Memory B cell (primary cell): ENCODE measurements at regions not wholly inside any gene's neighbourhood (a gene's known extent, or its start where the extent isn't known, plus 50 kb on each side); places are given as distances from the start of the nearest gene placed in this dataset.
"Not testable (repeated sequence)": the region's sequence is repeated elsewhere in the genome, so short reads cannot be mapped to it uniquely, and the experiment has no call there.

Experiments
- ATAC-seq: fragments of 150-1000 bp; cut with Tn5 transposase; 2 replicates; pipeline ENCODE4 v1.10.0; 2021; ENCODE audit warnings: low read depth, mild to moderate bottlenecking, moderate library complexity
- DNase-seq, 2 donors: peaks; one replicate each; pipeline ENCODE4 v3.0.0; 2022; ENCODE audit warnings: low spot score in 2 of 2
- H3K27ac Mint-ChIP-seq: one replicate; pipeline ENCODE4 v1.8.0; 2022; ENCODE audit warnings: mild to moderate bottlenecking, moderate library complexity, mixed read lengths
- H3K27me3 Mint-ChIP-seq: one replicate; pipeline ENCODE4 v1.8.0; 2022; ENCODE audit warnings: mixed read lengths
- H3K36me3 Mint-ChIP-seq: one replicate; pipeline ENCODE4 v1.8.0; 2022; ENCODE audit warnings: mild to moderate bottlenecking, mixed read lengths
- H3K4me1 Mint-ChIP-seq: one replicate; pipeline ENCODE4 v1.8.0; 2022; ENCODE audit warnings: mixed read lengths
- H3K4me3 Mint-ChIP-seq: one replicate; pipeline ENCODE4 v1.8.0; 2022; ENCODE audit warnings: mild to moderate bottlenecking, moderate library complexity, mixed read lengths
- H3K9me3 Mint-ChIP-seq: one replicate; pipeline ENCODE4 v1.8.0; 2022; ENCODE audit warnings: mixed read lengths

GRCh38 chr7:57740126-57740525 is 290.1 kb downstream of the ZNF716 start:
- not testable (repeated sequence) for H3K4me1 Mint-ChIP-seq, H3K4me3 Mint-ChIP-seq, H3K27me3 Mint-ChIP-seq, ATAC-seq, DNase-seq, H3K27ac Mint-ChIP-seq, H3K36me3 Mint-ChIP-seq, H3K9me3 Mint-ChIP-seq

- H3K27ac Mint-ChIP-seq = no peak overlapping the region
- no peak overlapping the region for H3K4me3 Mint-ChIP-seq
- H3K36me3 Mint-ChIP-seq = peaks cover 1% of the 10 kb centered on the region
- H3K9me3 Mint-ChIP-seq = peaks cover 6% of the 10 kb centered on the region
- no peak for DNase-seq
- H3K27me3 Mint-ChIP-seq = no peaks in the 10 kb centered on the region
- H3K4me1 Mint-ChIP-seq = no peaks in the 10 kb centered on the region
- no peak for ATAC-seq
Measured at GRCh38 chr7:57769131-57769530, 319.2 kb downstream of the ZNF716 start.

- Mint-ChIP-seq H3K9me3 (peaks cover 6% of the 10 kb centered on the region), H3K36me3 (peaks cover 1% of the 10 kb centered on the region), H3K27ac (no peak overlapping the region), H3K27me3 (no peaks in the 10 kb centered on the region), H3K4me3 (no peak overlapping the region), H3K4me1 (no peaks in the 10 kb centered on the region)
- DNase-seq (no peak), ATAC-seq (no peak)
Measured at GRCh38 chr7:57769958-57770357, 320.0 kb downstream of the ZNF716 start.

GRCh38 chr7:57772126-57772924 is 322.3 kb downstream of the ZNF716 start:
- Mint-ChIP-seq H3K4me1 (no peaks in the 10 kb centered on the region), H3K9me3 (peaks cover 6% of the 10 kb centered on the region), H3K36me3 (peaks cover 1% of the 10 kb centered on the region), H3K27ac (no peak overlapping the region), H3K27me3 (no peaks in the 10 kb centered on the region), H3K4me3 (no peak overlapping the region)
- ATAC-seq (no peak), DNase-seq (no peak)

GRCh38 chr7:57774300-57774699 is 324.3 kb downstream of the ZNF716 start:
- Mint-ChIP-seq H3K4me1 (no peaks in the 10 kb centered on the region), H3K27ac (no peak overlapping the region), H3K27me3 (no peaks in the 10 kb centered on the region), H3K4me3 (no peak overlapping the region), H3K36me3 (peaks cover 1% of the 10 kb centered on the region), H3K9me3 (peaks cover 9% of the 10 kb centered on the region)
- DNase-seq (no peak), ATAC-seq (no peak)

- H3K9me3 Mint-ChIP-seq = peaks cover 8% of the 10 kb centered on the region
- H3K27ac Mint-ChIP-seq = no peak overlapping the region
- H3K36me3 Mint-ChIP-seq = peaks cover under 1% of the 10 kb centered on the region
- DNase-seq (no peak), ATAC-seq (no peak)
- H3K27me3 Mint-ChIP-seq = no peaks in the 10 kb centered on the region
- no peaks in the 10 kb centered on the region for H3K4me1 Mint-ChIP-seq
- H3K4me3 Mint-ChIP-seq = no peak overlapping the region
Measured at GRCh38 chr7:57775396-57776088, 325.6 kb downstream of the ZNF716 start.

GRCh38 chr7:57776136-57776856 is 326.3 kb downstream of the ZNF716 start:
- H3K27ac Mint-ChIP-seq, H3K4me1 Mint-ChIP-seq, H3K36me3 Mint-ChIP-seq, DNase-seq, H3K4me3 Mint-ChIP-seq, H3K9me3 Mint-ChIP-seq, ATAC-seq, H3K27me3 Mint-ChIP-seq: not testable (repeated sequence)

GRCh38 chr7:57789130-57789529 is 339.2 kb downstream of the ZNF716 start:
- H3K9me3 Mint-ChIP-seq = no peaks in the 10 kb centered on the region
- no peaks in the 10 kb centered on the region for H3K4me1 Mint-ChIP-seq
- H3K27ac Mint-ChIP-seq = no peak overlapping the region
- H3K27me3 Mint-ChIP-seq = no peaks in the 10 kb centered on the region
- no peak overlapping the region for H3K4me3 Mint-ChIP-seq
- DNase-seq (no peak), ATAC-seq (no peak)
- H3K36me3 Mint-ChIP-seq = no peaks in the 10 kb centered on the region

- Mint-ChIP-seq H3K27me3 (no peaks in the 10 kb centered on the region), H3K4me3 (no peak overlapping the region), H3K27ac (no peak overlapping the region), H3K9me3 (peaks cover 11% of the 10 kb centered on the region), H3K36me3 (peaks cover 4% of the 10 kb centered on the region), H3K4me1 (no peaks in the 10 kb centered on the region)
- ATAC-seq = no peak
- DNase-seq = no peak
Measured at GRCh38 chr7:57819491-57819981, 369.6 kb downstream of the ZNF716 start.

- peaks cover 4% of the 10 kb centered on the region for H3K36me3 Mint-ChIP-seq
- no peak overlapping the region for H3K4me3 Mint-ChIP-seq
- H3K4me1 Mint-ChIP-seq = no peaks in the 10 kb centered on the region
- no peaks in the 10 kb centered on the region for H3K27me3 Mint-ChIP-seq
- H3K27ac Mint-ChIP-seq = no peak overlapping the region
- H3K9me3 Mint-ChIP-seq = peaks cover 11% of the 10 kb centered on the region
- no peak for DNase-seq
- no peak for ATAC-seq
Measured at GRCh38 chr7:57820477-57820876, 370.5 kb downstream of the ZNF716 start.

- H3K9me3 Mint-ChIP-seq = peaks cover 11% of the 10 kb centered on the region
Measured at GRCh38 chr7:57821438-57822382, 371.7 kb downstream of the ZNF716 start.

GRCh38 chr7:57826548-57826947 is 376.6 kb downstream of the ZNF716 start:
- H3K27me3 Mint-ChIP-seq, H3K27ac Mint-ChIP-seq, H3K9me3 Mint-ChIP-seq, H3K4me1 Mint-ChIP-seq, H3K4me3 Mint-ChIP-seq, ATAC-seq, DNase-seq, H3K36me3 Mint-ChIP-seq: not testable (repeated sequence)

More at GRCh38 chr7:57821438-57822382, 371.7 kb downstream of the ZNF716 start:
- H3K36me3 Mint-ChIP-seq = peaks cover 4% of the 10 kb centered on the region
- H3K4me3 Mint-ChIP-seq = no peak overlapping the region
- no peak for ATAC-seq
- no peak for DNase-seq
- no peaks in the 10 kb centered on the region for H3K27me3 Mint-ChIP-seq
- H3K4me1 Mint-ChIP-seq = no peaks in the 10 kb centered on the region
- no peak overlapping the region for H3K27ac Mint-ChIP-seq

GRCh38 chr7:57835161-57835560 is 385.2 kb downstream of the ZNF716 start:
- not testable (repeated sequence) for H3K4me1 Mint-ChIP-seq, H3K9me3 Mint-ChIP-seq, H3K27ac Mint-ChIP-seq, H3K27me3 Mint-ChIP-seq, H3K4me3 Mint-ChIP-seq, DNase-seq, H3K36me3 Mint-ChIP-seq, ATAC-seq
